Astrocyte of the hippocampus (primary cell): ENCODE measurements at regions not wholly inside any gene's neighbourhood (a gene's known extent, or its start where the extent isn't known, plus 50 kb on each side); places are given as distances from the start of the nearest gene placed in this dataset.
"Not testable (repeated sequence)": the region's sequence is repeated elsewhere in the genome, so short reads cannot be mapped to it uniquely, and the experiment has no call there.

Experiments used
- DNase-seq: peaks from one replicate; pipeline ENCODE4 v3.0.0; 2011; ENCODE audit warnings: low read depth, low spot score

DNA sequence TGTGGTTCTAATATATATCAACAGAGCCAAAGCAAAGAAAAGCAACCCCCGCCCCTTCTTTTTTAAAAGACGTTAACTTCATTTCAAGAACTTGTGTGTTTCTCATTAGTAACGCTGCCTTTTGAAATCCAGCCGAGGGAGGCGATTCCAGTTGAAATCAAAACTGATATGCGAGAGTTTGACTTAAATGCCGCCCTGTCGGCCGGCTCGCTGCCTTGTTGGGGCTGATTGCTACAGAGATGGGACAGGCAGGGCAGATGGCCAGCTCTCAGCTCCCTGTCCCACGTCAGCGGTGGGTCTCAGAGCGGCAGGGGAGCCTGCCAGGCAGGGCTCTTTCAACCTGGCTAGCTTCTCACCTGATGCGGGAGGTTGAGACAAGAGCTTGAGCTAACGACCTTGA lies 51.9 kb upstream of the ALX4 start:
- no peak for DNase-seq

DNA sequence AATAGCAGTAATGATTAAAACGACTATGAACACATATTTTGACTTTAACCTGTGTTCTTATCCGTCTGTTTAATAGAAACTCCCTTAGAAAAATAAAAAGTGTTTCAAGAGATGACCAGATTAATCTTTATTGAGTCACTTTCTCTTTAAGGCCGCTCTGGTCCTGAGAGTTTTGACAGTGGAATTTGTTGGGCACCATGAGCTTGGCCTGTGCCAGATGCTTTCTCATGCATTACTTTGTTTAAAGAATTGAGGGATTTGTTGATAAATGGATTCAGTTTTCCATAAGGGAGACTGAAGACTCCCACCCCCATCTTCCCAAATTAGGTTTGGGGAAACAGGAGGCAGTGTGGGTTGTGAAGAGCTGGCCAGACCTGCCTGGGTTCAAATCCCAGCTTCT lies 53.2 kb upstream of the ALX4 start:
- no peak for DNase-seq

DNA sequence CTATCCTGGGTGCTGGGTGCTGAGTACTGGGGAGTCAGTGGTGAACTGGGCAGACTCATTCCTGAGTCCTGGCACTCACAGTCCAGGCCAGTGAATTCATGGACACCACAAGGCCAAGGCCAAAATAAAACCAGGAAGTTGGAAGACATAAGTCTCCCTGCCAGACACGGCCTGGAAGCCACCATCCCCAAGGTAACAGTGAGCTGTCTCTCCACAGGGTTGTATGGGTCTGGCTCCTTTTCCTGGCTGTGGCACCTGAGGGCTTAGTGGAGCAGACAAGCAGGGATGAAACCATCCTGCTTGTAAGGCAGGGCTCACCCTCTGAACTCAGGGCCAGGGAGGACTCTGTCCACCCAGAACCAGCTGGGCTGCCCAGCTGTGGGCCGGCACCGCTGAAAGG lies 54.7 kb upstream of the ALX4 start:
- DNase-seq = no peak

DNA sequence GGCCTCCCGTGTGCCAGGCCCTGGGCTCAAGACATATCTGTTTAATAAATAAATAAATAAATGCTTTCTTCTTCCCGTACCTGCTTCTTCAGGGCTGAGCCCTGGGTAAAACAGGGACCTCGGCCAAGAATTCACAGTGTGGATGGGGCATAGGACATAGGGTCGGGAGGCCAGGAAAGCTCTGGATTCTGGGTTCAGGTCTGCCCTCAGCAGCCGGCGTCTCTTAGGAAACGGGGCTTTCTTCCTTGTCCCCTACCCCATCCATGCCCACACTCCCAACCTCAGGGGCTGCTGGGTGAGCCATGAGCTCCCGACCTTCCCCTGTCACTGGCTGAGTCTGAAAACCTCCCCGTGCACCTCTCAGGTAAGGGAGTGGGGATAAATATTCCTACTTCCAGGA lies 55.7 kb upstream of the ALX4 start:
- DNase-seq = no peak

DNA sequence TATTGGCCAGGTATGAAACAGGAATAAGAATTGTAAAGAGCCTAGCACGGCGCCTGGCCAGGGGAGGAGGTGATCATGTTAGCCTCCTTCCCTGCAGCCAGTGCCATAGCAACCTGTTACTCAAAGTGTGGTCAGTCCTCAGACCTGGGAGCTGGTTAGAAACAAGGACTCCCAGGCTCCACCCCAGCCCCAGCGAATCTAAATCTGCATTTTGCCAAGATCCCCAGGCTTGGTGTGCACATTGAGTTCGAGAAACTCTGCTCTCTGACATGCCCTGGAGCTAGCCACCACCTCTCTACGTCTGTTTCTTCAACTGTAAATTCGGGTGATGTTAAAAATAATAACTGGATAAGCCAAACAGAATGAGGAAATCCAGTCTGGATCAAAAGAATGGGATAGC lies 56.1 kb upstream of the ALX4 start:
- no peak for DNase-seq

DNA sequence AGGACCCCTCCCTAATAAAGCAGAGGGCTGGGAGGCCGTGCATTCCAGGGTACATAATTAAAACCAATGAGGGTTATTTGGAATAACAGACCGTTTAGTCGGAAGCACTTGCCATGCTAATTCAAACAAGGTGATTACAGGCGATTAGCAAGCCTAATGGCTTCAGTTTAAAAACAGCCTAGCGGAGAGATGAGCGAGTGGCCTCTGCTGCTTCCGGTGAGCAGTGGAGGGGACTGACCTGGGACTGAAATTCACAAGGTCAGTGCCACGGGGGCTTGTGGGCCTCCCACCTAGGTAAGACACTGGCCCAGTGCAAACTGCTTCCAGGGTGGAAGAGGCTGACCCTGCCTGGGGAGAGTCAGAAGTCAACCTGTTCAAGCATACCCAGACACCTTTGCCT lies 56.8 kb upstream of the ALX4 start:
- no peak for DNase-seq

DNA sequence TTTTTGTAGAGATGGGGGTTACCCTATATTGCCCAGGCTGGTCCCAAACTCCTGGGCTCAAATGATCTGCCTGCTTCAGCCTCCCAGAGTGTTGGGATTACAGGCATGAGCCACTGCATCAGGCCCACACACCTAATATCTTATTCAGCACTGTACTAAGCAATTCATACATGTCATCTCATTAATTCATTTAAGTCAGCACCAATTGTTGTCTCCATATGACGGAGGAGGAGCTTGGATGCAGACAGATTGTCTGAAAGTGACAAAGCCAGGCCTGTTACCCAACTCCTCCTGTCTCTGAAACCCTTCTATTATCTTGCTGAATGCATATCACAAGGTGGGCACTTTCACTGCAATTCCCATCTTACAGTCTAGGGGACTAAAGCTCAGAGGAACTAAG lies 57.5 kb upstream of the ALX4 start:
- DNase-seq = no peak

DNA sequence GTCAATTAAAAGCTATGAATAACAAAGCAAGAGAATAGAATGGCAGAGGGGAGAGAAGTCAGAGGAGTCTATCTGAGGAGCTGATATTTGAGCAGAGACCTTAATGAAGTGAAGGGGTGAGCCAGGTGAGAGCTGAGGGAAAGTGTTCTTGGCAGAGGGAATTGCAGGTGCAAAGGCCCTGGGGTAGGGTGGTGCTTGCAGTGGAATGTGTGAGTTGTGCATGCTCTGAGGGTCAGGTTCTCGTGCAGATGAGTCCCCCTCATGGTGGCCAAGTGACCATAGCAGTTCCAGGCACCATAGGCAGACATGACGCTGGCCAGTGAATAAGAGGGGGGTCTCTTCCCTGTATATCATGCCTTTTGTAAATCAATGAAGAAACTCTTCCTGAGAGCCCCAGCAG lies 58.9 kb upstream of the ALX4 start:
- DNase-seq = no peak

DNA sequence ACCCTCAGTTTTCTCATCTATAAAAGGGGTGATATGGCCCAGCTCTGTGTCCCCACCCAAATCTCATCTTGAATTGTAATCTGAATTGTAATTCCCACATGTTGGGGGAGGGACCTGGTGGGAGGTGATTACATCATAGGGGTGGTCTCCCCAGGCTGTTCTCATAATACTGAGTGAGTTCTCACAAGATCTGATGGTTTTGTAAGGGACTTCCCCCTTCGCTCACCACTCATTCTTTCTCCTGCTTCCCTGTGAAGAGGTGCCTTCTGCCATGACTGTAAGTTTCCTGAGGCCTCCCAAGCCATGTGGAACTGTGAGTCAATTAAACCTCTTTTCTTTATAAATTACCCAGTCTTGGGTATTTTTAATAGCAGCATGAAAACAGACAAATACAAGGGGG lies 61.1 kb upstream of the ALX4 start:
- DNase-seq = not testable (repeated sequence)

DNA sequence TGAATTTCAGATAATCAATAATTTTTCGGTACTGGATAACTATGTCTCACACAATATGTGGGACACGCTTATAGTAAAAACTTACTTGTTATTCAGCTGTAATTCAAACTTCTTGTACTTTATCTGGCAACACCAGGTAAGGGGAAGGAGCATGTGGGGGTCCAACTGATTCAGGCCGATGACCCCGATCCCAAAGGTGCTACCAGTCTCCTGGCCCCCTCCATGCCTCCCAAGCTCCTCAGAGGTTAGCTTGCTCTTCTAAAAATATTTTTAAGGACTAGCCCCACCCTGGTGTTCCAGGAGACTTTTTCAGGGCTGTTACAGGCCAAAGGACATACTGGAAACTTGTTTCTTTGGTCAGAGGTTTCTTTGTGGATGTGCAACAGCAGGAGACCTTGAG lies 61.8 kb upstream of the ALX4 start:
- no peak for DNase-seq

DNA sequence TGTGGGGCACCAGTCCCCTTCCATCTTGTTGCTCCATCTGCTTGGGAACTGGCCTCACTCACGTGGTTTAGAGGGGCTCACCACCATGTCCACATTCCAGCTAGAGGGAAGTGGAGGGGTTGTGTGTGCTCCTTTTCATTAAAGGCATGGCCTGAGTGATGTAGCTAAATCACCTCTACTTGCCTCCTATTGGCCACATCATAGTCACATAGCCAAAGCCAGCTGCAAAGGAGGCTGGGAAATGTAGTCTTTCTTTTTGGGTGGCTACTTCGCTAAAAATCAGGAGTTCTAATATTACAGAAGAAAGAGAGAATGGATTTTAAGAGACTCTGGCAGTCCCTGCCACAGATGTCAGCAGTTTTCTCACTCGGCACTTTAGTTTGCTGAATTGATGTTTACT lies 63.0 kb upstream of the ALX4 start:
- no peak for DNase-seq

DNA sequence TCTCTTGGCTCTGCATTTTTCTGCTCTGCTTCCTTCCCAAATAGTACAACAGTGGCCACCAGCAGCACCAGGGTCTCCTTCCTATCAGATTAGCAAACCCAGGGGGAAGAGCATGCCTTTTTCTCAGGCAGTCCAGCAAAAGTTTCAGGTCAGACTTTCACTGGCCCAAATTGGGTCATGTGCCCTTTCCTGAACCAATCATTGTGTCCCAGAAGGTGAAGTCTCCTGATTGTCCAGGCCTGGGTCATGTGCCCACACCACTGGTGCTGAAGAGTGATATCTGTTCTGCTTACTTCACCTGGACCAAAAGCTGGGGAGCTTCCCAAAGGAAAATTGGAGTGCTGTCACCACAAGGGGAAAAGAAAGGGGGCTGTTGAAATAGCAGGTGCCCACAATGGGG lies 64.1 kb upstream of the ALX4 start:
- DNase-seq = no peak

DNA sequence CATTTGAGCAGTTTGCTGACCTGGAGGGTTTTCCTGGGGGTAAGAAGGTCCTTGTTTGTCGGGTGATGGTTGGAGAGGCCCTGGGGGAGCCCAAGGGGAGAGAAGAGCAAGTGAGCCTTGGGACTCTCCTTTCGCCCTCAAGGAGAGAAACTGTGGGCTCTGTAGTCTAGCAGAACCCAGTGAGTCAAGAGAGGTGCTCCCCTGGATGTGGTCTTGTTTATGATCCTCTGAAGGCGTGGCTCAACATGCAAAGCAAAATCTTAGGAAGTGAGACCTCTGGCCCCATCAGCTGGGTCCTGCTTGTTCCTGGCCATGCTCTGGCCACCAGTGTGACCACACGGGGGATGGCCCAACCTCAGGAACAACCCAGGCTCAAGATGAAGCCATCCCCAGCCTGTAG lies 66.5 kb upstream of the ALX4 start:
- no peak for DNase-seq

DNA sequence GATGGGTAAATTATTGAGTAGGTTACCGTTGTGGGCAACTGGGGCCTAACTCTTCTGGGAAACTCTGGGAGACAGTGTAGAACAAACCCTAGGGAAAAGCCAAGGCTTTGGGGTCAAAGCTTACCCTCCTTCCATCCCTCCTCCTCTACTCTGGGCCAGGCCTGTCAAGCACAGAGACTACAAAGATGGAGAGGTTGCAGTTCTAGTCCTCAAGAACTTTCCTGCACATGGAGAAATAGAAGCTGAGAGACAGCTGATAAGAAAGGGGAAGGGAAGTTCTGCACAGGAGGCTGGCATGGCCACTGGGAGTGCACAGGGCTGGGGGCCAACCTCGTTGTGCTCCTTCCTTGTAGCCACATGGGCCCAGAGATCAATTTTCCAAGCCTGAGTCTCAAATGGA lies 67.2 kb upstream of the ALX4 start:
- no peak for DNase-seq

DNA sequence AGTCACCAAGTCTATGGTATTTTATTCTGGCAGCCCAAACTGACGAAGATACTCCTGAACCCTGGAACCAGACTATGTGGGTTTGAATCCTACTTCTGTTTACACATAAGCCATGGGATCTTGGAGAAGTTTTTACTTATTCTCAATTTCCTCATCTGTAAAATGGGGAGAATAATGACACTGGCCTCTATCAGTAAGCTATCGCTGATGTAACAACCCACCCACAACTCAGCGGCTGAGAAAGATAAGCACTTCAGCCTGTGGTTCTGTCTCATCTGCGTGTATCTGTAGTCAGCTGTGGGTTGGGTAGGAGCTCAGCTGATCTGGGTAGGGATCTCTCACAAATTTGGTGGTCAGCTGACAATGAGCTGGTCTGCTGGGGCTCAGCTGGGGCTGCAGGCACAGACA lies 68.0 kb upstream of the ALX4 start:
- DNase-seq = no peak

DNA sequence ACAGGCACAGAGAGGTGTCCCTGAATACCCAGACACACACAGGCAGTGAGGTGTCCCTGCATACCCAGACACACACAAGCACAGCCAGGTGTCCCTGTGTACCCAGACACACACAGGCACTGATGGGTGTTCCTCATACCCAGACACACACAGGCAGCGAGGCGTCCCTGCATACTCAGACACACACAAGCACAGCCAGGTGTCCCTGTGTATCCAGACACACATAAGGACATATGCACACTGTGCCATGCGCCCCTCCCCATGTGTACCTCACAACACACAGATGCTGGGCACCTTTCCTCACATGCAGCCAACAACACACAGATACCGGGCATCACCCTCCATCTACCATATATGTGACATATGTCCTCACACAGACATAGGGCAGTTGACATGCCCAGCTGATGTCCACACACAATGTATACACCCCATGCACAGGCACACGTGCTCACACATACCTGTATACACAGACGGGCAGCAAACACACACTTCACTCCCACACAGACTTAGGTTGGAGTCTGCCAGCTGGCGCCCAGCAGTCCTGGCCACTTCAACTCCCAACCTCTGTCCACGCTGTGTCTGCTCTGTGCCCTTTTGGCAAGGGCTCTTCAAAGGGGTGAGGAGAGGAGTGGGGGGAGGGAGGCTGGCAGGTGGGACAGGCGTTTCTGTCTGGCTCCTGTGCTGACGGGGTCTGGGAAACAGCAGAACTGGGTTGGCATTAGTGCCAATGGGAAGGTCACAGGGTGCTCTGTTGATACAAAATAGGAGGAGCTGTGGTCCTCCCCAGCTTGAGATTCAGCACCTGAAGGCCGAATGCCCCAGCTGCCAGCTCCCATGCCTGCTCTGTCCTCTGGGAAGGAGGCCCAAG lies 69.4 kb upstream of the ALX4 start:
- DNase-seq = no peak

DNA sequence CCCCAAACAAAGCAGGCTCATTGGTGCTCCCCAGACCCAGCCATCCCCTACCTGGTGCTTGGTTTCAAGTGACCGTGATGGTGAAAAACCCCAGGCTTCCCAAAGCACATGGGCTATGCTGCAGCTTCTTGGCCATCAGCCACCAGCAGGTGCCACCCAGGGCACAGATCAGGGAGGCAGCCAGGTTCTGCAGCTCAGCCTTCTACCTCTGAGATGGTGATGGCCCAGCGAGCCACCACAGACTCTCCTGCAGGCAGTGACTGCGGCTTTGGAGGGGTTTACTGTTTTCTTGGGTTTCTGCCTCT lies 70.0 kb upstream of the ALX4 start:
- no peak for DNase-seq

DNA sequence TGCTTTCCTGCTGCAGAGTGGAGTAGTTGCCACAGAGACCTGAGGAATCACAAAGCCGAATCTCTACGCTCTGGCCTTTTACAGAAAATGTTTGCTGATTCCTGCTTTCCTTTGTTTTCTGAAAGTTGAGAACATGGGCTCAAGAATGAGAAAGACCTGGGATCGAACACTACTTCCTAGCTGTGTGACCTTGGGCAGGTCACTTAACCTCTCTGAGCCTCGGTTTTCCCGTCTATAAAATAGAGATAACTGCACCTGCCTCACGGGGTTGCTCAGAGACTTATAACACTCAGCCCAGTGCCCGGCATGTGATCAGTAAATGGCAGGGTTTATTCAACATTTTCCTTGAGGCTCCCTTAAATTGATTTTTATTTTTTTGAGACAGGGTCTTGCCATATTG lies 70.9 kb upstream of the ALX4 start:
- no peak for DNase-seq

DNA sequence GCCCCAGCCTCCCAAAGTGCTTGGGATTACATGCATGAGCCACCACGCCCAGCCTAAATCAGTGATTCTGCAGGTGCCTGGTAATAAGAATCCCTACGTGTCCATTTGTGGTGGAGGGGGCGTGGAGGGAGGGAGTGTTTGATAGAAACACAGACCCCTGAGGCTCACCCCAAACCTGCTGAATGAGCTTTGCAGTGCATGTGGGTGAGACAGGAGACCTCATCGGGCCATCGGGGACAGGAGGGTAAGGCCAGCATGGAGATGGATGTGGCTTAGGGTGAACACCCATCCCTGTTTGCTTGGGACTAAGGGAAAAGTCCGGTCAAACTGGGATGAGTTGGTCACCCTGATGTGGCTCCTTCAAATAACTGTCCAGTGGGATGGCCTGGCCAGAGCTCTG lies 71.3 kb upstream of the ALX4 start:
- DNase-seq = no peak

DNA sequence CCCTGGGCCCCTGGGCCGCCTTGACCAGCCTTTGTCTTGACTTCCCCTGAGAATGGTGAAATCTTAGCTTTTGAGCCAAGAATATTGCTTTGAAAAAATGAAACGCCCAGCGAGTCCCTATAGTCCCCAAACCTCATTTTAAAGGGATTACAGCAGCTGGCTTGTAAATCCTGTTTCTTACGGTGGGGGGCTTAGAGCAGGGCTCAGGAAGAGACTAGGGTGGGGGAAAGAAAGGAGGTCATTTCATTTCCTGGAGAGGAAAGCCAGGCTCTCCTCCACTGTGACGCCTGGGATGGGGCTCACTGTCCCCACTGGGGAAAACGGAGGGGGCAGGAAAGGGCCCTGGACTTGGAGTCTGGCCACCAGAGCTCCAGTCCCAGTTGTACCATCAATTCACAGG lies 72.2 kb upstream of the ALX4 start:
- no peak for DNase-seq

DNA sequence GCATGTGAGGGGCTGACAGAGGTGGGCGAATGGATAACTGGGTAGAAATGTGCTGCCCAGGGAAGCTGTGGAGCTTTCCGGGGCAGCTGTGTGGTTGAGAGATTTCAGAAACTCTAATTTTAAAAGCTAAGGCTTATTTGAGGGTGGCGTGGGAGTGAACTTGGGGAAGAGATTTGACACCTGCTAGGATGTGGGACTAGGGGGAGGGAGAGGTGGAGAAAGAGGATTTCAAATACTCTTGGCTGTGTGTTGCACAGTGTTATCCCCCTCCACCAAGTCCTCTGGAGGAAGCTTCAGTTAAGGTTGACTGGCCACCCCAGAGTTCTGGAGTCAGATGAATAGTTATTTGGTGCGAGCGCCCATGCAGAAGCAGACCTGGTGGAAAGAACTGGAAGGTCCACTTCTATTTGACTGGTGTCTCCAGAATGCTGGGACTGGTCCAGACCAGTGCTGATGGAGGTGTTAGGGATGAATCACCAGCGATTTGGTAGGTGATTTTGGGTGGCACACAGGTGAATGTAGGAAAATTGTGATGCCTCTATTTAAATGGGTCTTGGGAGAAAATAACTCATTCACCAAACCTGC lies 72.8 kb upstream of the ALX4 start:
- DNase-seq = no peak

DNA sequence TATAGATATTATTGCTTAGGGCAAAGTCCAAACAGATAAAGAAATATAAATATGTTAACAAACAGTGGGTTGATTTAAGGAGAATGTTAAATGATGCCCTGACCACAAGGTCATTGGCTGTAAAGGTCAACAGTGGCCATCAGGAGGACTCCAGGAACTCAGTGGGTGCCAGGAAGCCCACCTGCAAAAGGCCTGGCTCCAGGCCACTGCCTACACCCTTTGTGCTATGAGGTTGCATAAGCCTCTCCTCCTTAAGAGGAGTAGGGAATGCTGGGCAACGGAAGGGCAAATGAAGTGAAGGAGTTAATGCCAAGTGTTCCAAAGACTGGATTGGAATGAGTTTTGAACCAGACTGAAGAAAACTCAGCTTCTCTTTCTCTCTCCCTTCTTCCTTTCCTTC lies 73.3 kb upstream of the ALX4 start:
- DNase-seq = no peak

DNA sequence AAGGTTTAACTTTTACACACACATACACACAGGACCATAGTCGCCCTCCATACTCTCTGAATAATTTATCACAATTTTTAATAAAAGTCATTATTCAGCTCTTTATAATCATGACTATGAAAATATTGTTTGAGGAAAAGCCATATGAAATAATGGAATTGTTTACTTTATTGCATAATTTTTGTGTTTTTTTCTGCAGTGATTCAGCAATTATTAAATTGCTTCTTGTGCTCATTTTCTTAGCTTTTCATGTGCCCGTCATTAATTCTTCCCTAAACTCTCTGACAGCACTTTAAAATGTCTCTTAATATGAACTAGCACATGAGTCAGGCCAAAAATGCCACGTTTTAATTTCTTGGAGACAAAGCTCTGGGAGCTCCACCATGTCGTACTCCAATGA lies 77.5 kb upstream of the ALX4 start:
- no peak for DNase-seq

DNA sequence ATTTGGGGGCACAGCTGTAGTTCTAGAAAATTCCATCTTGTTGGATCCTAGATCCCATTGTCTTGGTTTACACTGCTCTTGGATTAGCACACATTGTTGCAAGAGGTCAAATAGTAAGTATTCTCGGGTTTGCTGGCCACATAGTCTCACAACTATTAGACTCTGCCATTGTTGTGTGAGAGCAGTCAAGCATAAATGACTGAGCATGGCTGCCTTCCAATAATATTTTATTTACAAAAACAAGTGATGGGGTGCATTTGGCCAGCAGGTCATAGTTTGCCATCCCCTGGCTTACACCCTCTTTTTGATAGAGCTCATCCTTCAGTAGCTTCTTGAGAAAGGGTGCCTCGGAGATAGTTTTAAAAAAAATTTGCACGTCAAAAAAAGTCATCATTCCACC lies 77.9 kb upstream of the ALX4 start:
- DNase-seq = no peak
